ENCODE measurements at regions not wholly inside any gene's neighbourhood (a gene's known extent, or its start where the extent isn't known, plus 50 kb on each side); places are given as distances from the start of the nearest gene placed in this dataset.
A peak's percentile ranks its signal among the peaks of the same experiment; 100 is the strongest.
"Not testable (repeated sequence)": the region's sequence is repeated elsewhere in the genome, so short reads cannot be mapped to it uniquely, and the experiment has no call there.

GRCh38 chr1:187641463-187641862 lies 812.7 kb downstream of the PLA2G4A start:
- no peak for DNase-seq

GRCh38 chr1:187641907-187642306 lies 813.2 kb downstream of the PLA2G4A start:
- DNase-seq = no peak

GRCh38 chr1:187645651-187646050 lies 816.9 kb downstream of the PLA2G4A start:
- DNase-seq = peak; percentile 63

- no peak for DNase-seq
These were observed 817.9 kb downstream of the PLA2G4A start for GRCh38 chr1:187646536-187647107.

- no peak for DNase-seq
These were observed 819.3 kb downstream of the PLA2G4A start for GRCh38 chr1:187648091-187648490.

- no peak for DNase-seq
These were observed 825.9 kb downstream of the PLA2G4A start for GRCh38 chr1:187654635-187655034.

GRCh38 chr1:187655104-187655503 lies 826.4 kb downstream of the PLA2G4A start:
- no peak for DNase-seq

- DNase-seq = no peak
These were observed 836.7 kb downstream of the PLA2G4A start for GRCh38 chr1:187665483-187665882.

GRCh38 chr1:187680823-187681222 lies 852.1 kb downstream of the PLA2G4A start:
- DNase-seq = no peak

- DNase-seq = no peak
These were observed 853.4 kb downstream of the PLA2G4A start for GRCh38 chr1:187682112-187682511.

- DNase-seq = no peak
These were observed 856.6 kb downstream of the PLA2G4A start for GRCh38 chr1:187685333-187685732.

- DNase-seq = peak; percentile 16
These were observed 860.4 kb downstream of the PLA2G4A start for GRCh38 chr1:187689129-187689528.

GRCh38 chr1:187691439-187691838 lies 862.7 kb downstream of the PLA2G4A start:
- DNase-seq = no peak

GRCh38 chr1:187692799-187693198 lies 864.0 kb downstream of the PLA2G4A start:
- DNase-seq = no peak

- no peak for DNase-seq
These were observed 867.3 kb downstream of the PLA2G4A start for GRCh38 chr1:187696073-187696472.

- not testable (repeated sequence) for DNase-seq
These were observed 874.7 kb downstream of the PLA2G4A start for GRCh38 chr1:187703138-187704130.

GRCh38 chr1:187714470-187714869 lies 885.7 kb downstream of the PLA2G4A start:
- no peak for DNase-seq

GRCh38 chr1:187715483-187715882 lies 886.7 kb downstream of the PLA2G4A start:
- DNase-seq = no peak

GRCh38 chr1:187716160-187716559 lies 887.4 kb downstream of the PLA2G4A start:
- no peak for DNase-seq

- DNase-seq = no peak
These were observed 889.8 kb downstream of the PLA2G4A start for GRCh38 chr1:187718527-187718926.

GRCh38 chr1:187721216-187721615 lies 892.5 kb downstream of the PLA2G4A start:
- no peak for DNase-seq

- DNase-seq = no peak
These were observed 896.5 kb downstream of the PLA2G4A start for GRCh38 chr1:187725216-187725615.

GRCh38 chr1:187733232-187733631 lies 904.5 kb downstream of the PLA2G4A start:
- DNase-seq = no peak

GRCh38 chr1:187734427-187734826 lies 905.7 kb downstream of the PLA2G4A start:
- DNase-seq = no peak

Data from NCI-H1694 (cell line).